HG02938 (cell line): ENCODE measurements at regions not wholly inside any gene's neighbourhood (a gene's known extent, or its start where the extent isn't known, plus 50 kb on each side); places are given as distances from the start of the nearest gene placed in this dataset.

Source experiments
- ATAC-seq: cut with Tn5 transposase; IDR thresholded peaks from one replicate; pipeline ENCODE4 v1.9.1; 2021; ENCODE audit warnings: mild to moderate bottlenecking, moderate library complexity; ENCODE audit not compliant: unreplicated experiment

- ATAC-seq, result no peak
Measured at GRCh38 chr4:108342325-108342970, 173.7 kb upstream of the LEF1 start.

GRCh38 chr4:108337923-108338322, 169.2 kb upstream of the LEF1 start:
- ATAC-seq, result no peak

GRCh38 chr4:108336076-108336475, 167.3 kb upstream of the LEF1 start:
- no peak for ATAC-seq

GRCh38 chr4:108335081-108335480, 166.3 kb upstream of the LEF1 start:
- no peak for ATAC-seq

- ATAC-seq, result no peak
Measured at GRCh38 chr4:108334031-108334430, 165.3 kb upstream of the LEF1 start.

GRCh38 chr4:108333353-108333942, 164.7 kb upstream of the LEF1 start:
- no peak for ATAC-seq

- no peak for ATAC-seq
Measured at GRCh38 chr4:108331905-108332632, 163.3 kb upstream of the LEF1 start.

GRCh38 chr4:108328383-108328732, 159.6 kb upstream of the LEF1 start:
- ATAC-seq, result no peak

GRCh38 chr4:108327642-108328382, 159.1 kb upstream of the LEF1 start:
- no peak for ATAC-seq

GRCh38 chr4:108325561-108325960, 156.8 kb upstream of the LEF1 start:
- no peak for ATAC-seq

- ATAC-seq, result no peak
Measured at GRCh38 chr4:108324450-108324849, 155.7 kb upstream of the LEF1 start.

- no peak for ATAC-seq
Measured at GRCh38 chr4:108322497-108322896, 153.8 kb upstream of the LEF1 start.

- no peak for ATAC-seq
Measured at GRCh38 chr4:108320061-108320460, 151.3 kb upstream of the LEF1 start.

GRCh38 chr4:108317377-108317776, 148.6 kb upstream of the LEF1 start:
- ATAC-seq, result no peak

- no peak for ATAC-seq
Measured at GRCh38 chr4:108315694-108316093, 147.0 kb upstream of the LEF1 start.

- no peak for ATAC-seq
Measured at GRCh38 chr4:108314900-108315589, 146.3 kb upstream of the LEF1 start.

- ATAC-seq, result no peak
Measured at GRCh38 chr4:108313546-108314339, 145.0 kb upstream of the LEF1 start.

- ATAC-seq, result no peak
Measured at GRCh38 chr4:108311313-108311712, 142.6 kb upstream of the LEF1 start.

GRCh38 chr4:108303488-108304177, 134.9 kb upstream of the LEF1 start:
- no peak for ATAC-seq
